GM12891 (cell line): ENCODE measurements at regions not wholly inside any gene's neighbourhood (a gene's known extent, or its start where the extent isn't known, plus 50 kb on each side); places are given as distances from the start of the nearest gene placed in this dataset.

Source experiments
- DNase-seq: peaks from one replicate; pipeline ENCODE4 v3.0.0; 2011; ENCODE audit warnings: low spot score; ENCODE audit not compliant: insufficient read length
- FAIRE-seq: peaks from 2 replicates; lab custom pipeline; 2011; peaks lifted over from hg19 to GRCh38; lab: Jason Lieb, UNC
- PAX5 ChIP-seq: IDR thresholded peaks from 2 replicates; pipeline ENCODE4 v1.6.1; 2011; ENCODE audit warnings: low read length, moderate library complexity, mild to moderate bottlenecking; ENCODE audit not compliant: insufficient read depth, severe bottlenecking
- POLR2A ChIP-seq: IDR thresholded peaks from 2 replicates; pipeline ENCODE4 v1.6.1; 2011; ENCODE audit warnings: low read depth, low read length, control low read depth
- POLR2AphosphoS5 ChIP-seq: IDR thresholded peaks from 2 replicates; pipeline ENCODE4 v1.6.1; 2011; ENCODE audit warnings: low read depth, low read length, control low read depth
- POU2F2 ChIP-seq: IDR thresholded peaks from 2 replicates; pipeline ENCODE4 v1.6.1; 2011; ENCODE audit warnings: low read depth, mild to moderate bottlenecking, control low read depth, low read length, moderate library complexity
- SPI1 ChIP-seq: IDR thresholded peaks from 2 replicates; pipeline ENCODE4 v1.6.1; 2011; ENCODE audit warnings: low read depth, low read length, control low read depth
- TAF1 ChIP-seq: IDR thresholded peaks from 2 replicates; pipeline ENCODE4 v1.6.1; 2011; ENCODE audit warnings: low read depth, low read length, control low read depth

DNA sequence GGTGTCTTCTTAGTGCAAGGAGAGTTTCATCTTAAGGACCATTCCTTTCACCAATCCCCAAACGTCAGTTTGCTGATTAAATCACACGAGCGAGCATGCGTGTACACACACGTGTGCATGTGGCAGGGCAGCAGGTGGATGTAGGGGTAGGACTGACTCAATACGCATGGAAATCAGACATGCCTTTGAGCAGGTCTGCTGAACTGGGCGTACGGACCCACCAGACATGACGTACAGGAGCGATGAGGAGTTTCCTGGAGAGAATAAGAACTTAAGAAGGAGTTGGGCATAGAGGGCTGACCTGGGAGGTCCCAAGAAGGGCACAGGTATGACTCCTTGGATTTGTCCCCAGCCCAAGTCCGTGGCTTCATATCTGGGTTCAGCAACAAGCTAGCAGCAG is 170.0 kb downstream of the FGF18 start:
- DNase-seq = no peak
- TF ChIP-seq TAF1 = no peak
- no peak for TF ChIP-seq POLR2A
- no peak for FAIRE-seq

DNA sequence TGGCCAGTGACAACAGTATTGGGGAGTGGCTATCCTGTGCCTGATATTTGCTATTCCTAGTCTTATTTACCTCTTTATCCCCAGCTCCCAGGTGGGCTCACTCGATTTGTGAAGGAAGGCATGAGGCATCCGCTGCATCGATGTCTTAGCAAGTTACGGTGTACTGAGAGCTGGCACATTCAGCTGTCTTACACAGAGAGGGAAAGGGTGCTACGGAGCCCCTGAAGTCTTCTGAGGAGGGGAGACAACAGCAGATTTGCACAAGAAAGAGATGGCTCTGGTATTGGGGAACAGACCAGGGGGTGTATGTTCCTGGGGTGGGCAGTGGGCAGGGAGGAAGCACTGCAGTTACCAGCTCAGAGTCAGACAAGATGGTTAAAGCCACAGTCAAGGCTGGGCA is 172.6 kb downstream of the FGF18 start:
- no peak for TF ChIP-seq SPI1
- no peak for TF ChIP-seq TAF1
- TF ChIP-seq PAX5 = no peak
- TF ChIP-seq POU2F2 = no peak
- TF ChIP-seq POLR2AphosphoS5 = no peak
- TF ChIP-seq POLR2A = no peak
- DNase-seq (no peak), FAIRE-seq (no peak)

DNA sequence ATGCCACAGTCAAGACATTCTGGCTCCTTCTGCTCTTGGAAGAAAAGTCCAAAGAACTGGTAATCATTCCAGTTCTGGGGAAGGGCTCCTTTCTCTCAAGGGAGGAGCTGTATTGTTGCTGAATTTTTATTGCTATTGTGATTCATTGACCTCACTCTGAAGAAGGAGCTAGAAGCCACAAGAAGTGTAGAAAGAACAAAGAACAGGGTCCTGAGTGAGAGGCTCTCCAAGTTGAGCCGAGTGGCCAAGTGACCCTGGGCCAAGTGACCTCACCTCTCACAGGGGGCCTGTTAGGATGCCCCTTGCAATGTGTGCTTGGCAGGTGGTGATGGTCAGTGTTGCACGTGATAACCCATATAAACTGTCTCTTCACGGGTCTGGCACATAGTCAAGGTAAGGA is 173.3 kb downstream of the FGF18 start:
- TF ChIP-seq SPI1 (no peak), PAX5 (no peak), POLR2AphosphoS5 (no peak), POU2F2 (no peak), POLR2A (no peak), TAF1 (no peak)
- no peak for DNase-seq
- no peak for FAIRE-seq

DNA sequence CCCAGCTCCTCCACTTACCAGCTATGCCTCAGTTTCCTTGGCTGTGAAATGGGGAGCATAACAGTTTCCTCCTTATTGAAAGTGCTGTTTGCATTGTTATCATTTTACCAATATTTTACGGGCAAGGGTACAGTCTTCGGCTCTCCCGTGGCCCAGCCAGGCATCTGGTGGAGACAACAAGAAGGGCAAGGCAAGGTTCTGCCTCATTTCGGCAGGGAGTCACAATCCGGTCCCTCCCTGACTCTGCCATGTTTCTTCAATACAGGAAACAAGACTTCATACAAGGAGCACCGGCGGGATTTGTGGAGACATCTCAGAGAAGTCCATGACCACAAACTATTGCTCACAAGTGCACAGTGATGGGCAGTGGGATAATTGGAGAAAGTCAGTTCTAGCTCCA is 174.0 kb downstream of the FGF18 start:
- DNase-seq = no peak
- TF ChIP-seq POU2F2 (no peak), POLR2AphosphoS5 (no peak), TAF1 (no peak), POLR2A (no peak), PAX5 (no peak), SPI1 (no peak)
- no peak for FAIRE-seq

DNA sequence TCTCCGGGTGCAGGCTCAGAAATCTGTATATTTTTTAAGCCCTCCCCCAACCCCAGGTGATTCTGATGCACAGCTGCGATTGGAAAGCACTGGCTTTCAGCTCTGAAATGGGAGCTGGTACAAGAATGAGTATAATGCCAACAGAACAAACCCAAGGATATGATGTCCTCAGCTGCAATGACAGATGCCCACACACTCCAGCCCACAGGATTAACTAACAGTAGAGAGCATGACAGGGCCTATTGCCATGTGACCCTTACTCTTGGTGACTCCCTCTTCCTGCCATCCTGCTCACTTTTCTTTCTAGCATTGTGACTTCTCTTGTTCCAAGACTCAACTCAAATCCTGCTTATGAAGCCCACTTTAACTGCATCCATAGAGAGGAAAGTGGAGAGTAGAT is 174.5 kb downstream of the FGF18 start:
- FAIRE-seq (no peak), DNase-seq (no peak)
- TF ChIP-seq SPI1 = no peak
- TF ChIP-seq POU2F2 = no peak

DNA sequence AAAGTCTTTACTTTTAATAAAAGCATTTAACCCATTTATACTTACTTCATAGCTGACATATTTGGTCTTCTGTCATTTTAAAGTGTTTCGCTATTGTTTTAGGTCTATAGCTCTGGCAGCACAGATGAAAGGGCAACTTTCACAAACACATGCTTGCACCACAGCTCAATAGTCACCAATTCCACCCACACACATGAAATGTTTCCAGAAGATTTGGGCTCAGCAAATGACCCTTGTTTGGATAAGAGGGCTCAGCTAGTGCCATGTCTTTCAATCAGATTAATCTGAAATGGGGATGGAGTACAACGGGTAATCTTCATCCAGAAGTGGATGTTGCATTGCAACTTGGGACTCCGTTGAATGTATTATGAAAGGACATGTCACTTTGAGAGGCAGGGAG is 176.0 kb downstream of the FGF18 start:
- TF ChIP-seq POLR2AphosphoS5 (no peak), POLR2A (no peak), POU2F2 (no peak), PAX5 (no peak), TAF1 (no peak), SPI1 (no peak)
- FAIRE-seq (no peak), DNase-seq (no peak)

DNA sequence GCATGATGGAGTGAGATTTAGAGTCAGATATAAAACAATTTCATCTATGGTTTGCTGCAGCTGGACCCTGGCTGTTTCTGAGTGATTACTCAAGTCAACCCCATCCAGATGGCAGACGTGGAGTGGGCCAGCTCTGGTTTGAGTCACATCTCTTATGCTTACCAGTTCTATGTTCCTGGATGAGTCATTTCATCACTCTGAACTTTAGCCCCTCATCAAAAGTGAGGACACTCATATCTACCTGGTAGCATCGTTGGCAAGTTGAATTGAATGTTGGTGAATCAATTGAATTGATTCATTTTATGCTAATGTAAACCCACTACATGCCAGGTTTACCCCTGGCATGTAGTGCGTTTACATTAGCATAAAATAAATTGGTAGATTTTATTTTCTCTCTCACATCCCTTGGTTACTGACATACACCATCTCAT is 176.4 kb downstream of the FGF18 start:
- TF ChIP-seq POLR2AphosphoS5 (no peak), PAX5 (no peak), SPI1 (no peak), POLR2A (no peak), TAF1 (no peak), POU2F2 (no peak)
- FAIRE-seq (no peak), DNase-seq (no peak)

DNA sequence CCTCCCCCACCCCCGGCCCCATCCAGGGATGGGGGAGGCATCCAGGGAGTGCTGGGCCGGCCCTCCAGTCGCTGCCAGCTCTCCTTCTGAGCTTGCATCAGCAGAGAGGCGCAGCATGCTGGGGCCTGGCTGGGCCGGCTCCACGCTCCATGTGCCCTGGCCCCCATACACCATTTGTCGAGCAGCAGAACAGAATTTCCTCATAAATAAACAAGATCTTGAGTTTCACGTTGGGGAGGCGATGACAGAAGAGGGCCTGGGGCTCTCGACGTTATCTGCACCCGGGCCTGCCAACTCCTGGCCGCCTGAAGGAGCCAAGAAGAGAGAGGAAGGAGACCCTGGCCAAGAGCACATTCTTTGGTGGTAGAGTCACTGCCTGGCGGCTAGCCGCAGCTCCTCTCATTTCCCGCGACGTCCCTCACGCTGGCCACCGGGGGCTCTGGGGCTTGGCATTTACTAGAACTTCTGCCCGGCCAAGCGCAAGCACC is 177.0 kb downstream of the FGF18 start:
- TF ChIP-seq TAF1 (no peak), POLR2AphosphoS5 (no peak), POLR2A (no peak), POU2F2 (no peak), SPI1 (no peak), PAX5 (no peak)
- no peak for DNase-seq

DNA sequence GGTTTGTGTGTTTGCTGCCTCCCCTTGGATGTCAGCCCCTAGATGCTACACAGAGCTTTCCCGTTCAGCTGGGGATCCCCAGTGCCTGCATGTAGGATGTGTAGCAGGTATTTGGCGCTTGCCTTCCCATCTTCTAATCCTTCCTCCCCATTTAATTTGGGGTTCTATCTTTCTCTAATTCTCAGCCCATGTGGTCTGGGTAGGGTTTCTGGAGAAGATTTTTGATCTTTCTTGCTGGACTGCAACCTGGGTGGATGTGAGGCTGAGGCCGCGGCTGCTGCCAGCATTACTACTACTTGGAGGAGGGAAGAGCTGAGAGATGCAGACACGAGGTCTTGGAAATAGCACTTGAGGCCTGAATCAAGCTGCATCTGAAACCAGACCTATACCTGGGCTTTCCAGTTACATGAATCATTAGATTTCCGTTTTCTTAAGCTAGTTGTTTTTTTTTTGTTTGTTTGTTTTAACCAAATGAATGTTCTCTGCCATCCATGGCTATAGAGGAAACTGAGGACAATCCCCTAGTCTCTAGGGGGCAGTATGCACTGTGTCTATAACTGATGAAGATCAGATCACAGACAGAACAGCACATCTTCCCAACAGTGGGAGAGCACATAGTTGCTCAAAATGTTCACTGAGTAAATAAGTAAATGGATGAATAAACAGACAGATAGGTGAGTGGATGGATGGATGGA is 178.6 kb downstream of the FGF18 start:
- TF ChIP-seq POU2F2 = no peak
- TF ChIP-seq POLR2AphosphoS5 = no peak
- TF ChIP-seq TAF1 = no peak
- no peak for TF ChIP-seq POLR2A
- no peak for TF ChIP-seq SPI1
- no peak for TF ChIP-seq PAX5
- no peak for FAIRE-seq
- no peak for DNase-seq

More for the DNA sequence above, 177.0 kb downstream of the FGF18 start:
- FAIRE-seq = no peak

DNA sequence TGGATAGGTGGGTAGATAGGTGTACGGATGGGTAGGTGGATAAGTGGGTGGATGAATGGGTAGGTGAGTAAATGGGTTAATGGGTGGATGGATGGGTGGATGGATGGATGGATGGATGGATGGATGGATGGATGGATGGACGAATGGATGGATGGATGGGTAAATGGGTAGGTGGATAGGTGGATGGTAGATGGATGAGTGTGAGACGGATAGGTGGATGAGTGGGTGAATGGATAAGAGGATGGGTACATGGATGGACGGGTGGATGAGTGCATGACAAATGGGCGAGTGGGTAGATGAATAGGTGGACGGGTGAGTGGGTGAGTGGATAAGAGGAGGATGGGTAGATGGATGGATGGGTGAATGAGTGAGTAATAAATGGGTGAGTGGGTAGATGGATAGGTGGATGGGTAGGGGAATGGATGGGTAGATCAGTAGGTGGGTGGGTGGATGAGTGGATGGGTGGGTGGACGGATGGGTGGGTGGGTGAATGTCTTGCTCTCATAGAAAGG is 179.2 kb downstream of the FGF18 start:
- TF ChIP-seq SPI1 (no peak), POLR2A (no peak), PAX5 (no peak), POLR2AphosphoS5 (no peak), TAF1 (no peak)
- DNase-seq = no peak
- FAIRE-seq = no peak
